Fibroblast of lung (primary cell): ENCODE measurements at regions not wholly inside any gene's neighbourhood (a gene's known extent, or its start where the extent isn't known, plus 50 kb on each side); places are given as distances from the start of the nearest gene placed in this dataset.

ENCODE experiments used
- DNase-seq, 2 donors: peaks; one replicate each; pipeline versions ENCODE4 v3.0.0 to v3.0.0-alpha.2; 2010; ENCODE audit warnings: low read depth in 2 of 2
- H2AFZ ChIP-seq: 2 replicates; pipeline ENCODE4 v1.5.1; 2012; ENCODE audit warnings: low read length, control low read depth, inconsistent platforms
- H3K27ac ChIP-seq: 2 replicates; pipeline ENCODE4 v1.5.1; 2011; ENCODE audit warnings: low read length, control low read depth; ENCODE audit not compliant: insufficient read depth
- H3K27me3 ChIP-seq: 2 replicates; pipeline ENCODE4 v1.5.1; 2011; ENCODE audit warnings: mild to moderate bottlenecking, low read length; ENCODE audit not compliant: control insufficient read depth, insufficient read depth
- H3K36me3 ChIP-seq: 2 replicates; pipeline ENCODE4 v1.5.1; 2011; ENCODE audit warnings: low read length; ENCODE audit not compliant: control insufficient read depth, insufficient read depth
- H3K4me1 ChIP-seq: 2 replicates; pipeline ENCODE4 v1.5.1; 2011; ENCODE audit warnings: low read length; ENCODE audit not compliant: control insufficient read depth, insufficient read depth; ENCODE audit errors: extremely low read depth
- H3K4me2 ChIP-seq: 2 replicates; pipeline ENCODE4 v1.5.1; 2011; ENCODE audit warnings: low read length, control low read depth; ENCODE audit not compliant: insufficient read depth; ENCODE audit errors: extremely low read depth
- H3K4me3 ChIP-seq, 4 experiments: fragments of 200-600 bp in 1 of 4; sonication (generic) in 1 of 4; replicated peaks in 1 of 4; 2 replicates each; pipeline ENCODE4 v1.5.1; 2011 to 2016; ENCODE audit warnings: low read length in 4 of 4, low read depth in 3 of 4, mild to moderate bottlenecking in 3 of 4, control low read depth in 2 of 4, inconsistent platforms in 1 of 4, mixed read lengths in 1 of 4; ENCODE audit not compliant: insufficient read depth in 1 of 4; ENCODE audit errors: control extremely low read depth in 1 of 4
- H3K79me2 ChIP-seq: 2 replicates; pipeline ENCODE4 v1.5.1; 2012; ENCODE audit warnings: mild to moderate bottlenecking, low read length, inconsistent platforms; ENCODE audit not compliant: control insufficient read depth, insufficient read depth
- H3K9ac ChIP-seq: 2 replicates; pipeline ENCODE4 v1.5.1; 2011; ENCODE audit warnings: mild to moderate bottlenecking, low read length, control low read depth; ENCODE audit not compliant: insufficient read depth
- H3K9me3 ChIP-seq: 2 replicates; pipeline ENCODE4 v1.5.1; 2012; ENCODE audit warnings: low read depth, low read length; ENCODE audit not compliant: control insufficient read depth, insufficient read depth
- H4K20me1 ChIP-seq: 2 replicates; pipeline ENCODE4 v1.5.1; 2011; ENCODE audit warnings: low read length; ENCODE audit not compliant: control insufficient read depth, insufficient read depth; ENCODE audit errors: extremely low read depth
- EZH2 ChIP-seq: IDR thresholded peaks from 2 replicates; pipeline ENCODE4 v1.5.1; 2012; ENCODE audit warnings: low read length, control low read depth, mild to moderate bottlenecking; ENCODE audit errors: missing control alignments
- TF ChIP-seq, protein P1 (sequence below), 2 donors: IDR thresholded peaks in 1 of 2; conservative IDR thresholded peaks in 1 of 2; 1 replicate in 1 of 2; 2 replicates in 1 of 2; pipeline ENCODE4 v1.5.1; 2011 to 2012; ENCODE audit warnings: low read length in 2 of 2, control low read depth in 1 of 2, inconsistent platforms in 1 of 2, low read depth in 1 of 2, mild to moderate bottlenecking in 1 of 2

- H4K20me1 ChIP-seq, result no peaks in the 10 kb centered on the region
- H3K9me3 ChIP-seq, result no peaks in the 10 kb centered on the region
- no peaks in the 10 kb centered on the region for H3K27me3 ChIP-seq
- H3K4me1 ChIP-seq, result no peaks in the 10 kb centered on the region
- TF ChIP-seq, protein P1, sequence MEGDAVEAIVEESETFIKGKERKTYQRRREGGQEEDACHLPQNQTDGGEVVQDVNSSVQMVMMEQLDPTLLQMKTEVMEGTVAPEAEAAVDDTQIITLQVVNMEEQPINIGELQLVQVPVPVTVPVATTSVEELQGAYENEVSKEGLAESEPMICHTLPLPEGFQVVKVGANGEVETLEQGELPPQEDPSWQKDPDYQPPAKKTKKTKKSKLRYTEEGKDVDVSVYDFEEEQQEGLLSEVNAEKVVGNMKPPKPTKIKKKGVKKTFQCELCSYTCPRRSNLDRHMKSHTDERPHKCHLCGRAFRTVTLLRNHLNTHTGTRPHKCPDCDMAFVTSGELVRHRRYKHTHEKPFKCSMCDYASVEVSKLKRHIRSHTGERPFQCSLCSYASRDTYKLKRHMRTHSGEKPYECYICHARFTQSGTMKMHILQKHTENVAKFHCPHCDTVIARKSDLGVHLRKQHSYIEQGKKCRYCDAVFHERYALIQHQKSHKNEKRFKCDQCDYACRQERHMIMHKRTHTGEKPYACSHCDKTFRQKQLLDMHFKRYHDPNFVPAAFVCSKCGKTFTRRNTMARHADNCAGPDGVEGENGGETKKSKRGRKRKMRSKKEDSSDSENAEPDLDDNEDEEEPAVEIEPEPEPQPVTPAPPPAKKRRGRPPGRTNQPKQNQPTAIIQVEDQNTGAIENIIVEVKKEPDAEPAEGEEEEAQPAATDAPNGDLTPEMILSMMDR (conservative IDR thresholded peaks at IDR 0.05 in 1 of 2, IDR thresholded peaks at IDR 0.05 in 1 of 2; ENCODE audit: low read depth in 1 of 2, low read length in 2 of 2), result no peak
- TF ChIP-seq EZH2, result no peak
- H3K79me2 ChIP-seq, result no peaks in the 10 kb centered on the region
- H3K9ac ChIP-seq, result no peak overlapping the region
- no peak overlapping the region for H3K4me3 ChIP-seq
- no peak overlapping the region for H3K27ac ChIP-seq
- peak; percentile 61 to 96 for DNase-seq
- H2AFZ ChIP-seq, result no peak overlapping the region
- no peaks in the 10 kb centered on the region for H3K36me3 ChIP-seq
- no peak overlapping the region for H3K4me2 ChIP-seq
Measured at GRCh38 chr7:20514364-20514763, 101.1 kb upstream of the ABCB5 start.

- Histone ChIP-seq H3K4me3 (no peak overlapping the region), H3K4me1 (no peaks in the 10 kb centered on the region), H3K27ac (no peak overlapping the region), H3K9me3 (no peaks in the 10 kb centered on the region), H3K36me3 (no peaks in the 10 kb centered on the region), H3K4me2 (no peak overlapping the region), H3K27me3 (no peaks in the 10 kb centered on the region), H4K20me1 (no peaks in the 10 kb centered on the region), H3K9ac (no peak overlapping the region), H3K79me2 (no peaks in the 10 kb centered on the region), H2AFZ (no peak overlapping the region)
- TF ChIP-seq EZH2, result no peak
- TF ChIP-seq, protein P1 (conservative IDR thresholded peaks at IDR 0.05 in 1 of 2, IDR thresholded peaks at IDR 0.05 in 1 of 2; ENCODE audit: low read depth in 1 of 2, low read length in 2 of 2), result no peak
- DNase-seq, result no peak
Measured at GRCh38 chr7:20519645-20520044, 95.8 kb upstream of the ABCB5 start.

DNA sequence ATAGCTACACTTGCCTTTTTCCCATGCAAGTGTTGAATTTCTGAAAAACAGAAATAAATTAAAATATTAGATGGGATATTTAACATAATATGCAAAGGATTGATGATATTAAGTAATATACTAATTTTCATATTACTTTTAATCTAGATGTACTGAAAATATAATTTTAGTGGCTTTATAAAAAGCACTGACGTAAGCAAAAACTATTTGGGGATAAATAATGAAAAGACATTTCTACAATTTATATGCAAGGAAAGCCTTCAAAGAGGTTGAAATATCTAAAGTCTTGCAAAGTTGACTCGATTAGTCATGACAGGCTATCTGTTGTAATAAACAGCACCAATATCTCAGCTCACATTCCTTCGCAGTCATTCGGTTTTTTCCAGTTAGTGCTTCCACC, 94.9 kb upstream of the ABCB5 start:
- Histone ChIP-seq H3K9ac (no peak overlapping the region), H3K9me3 (no peaks in the 10 kb centered on the region), H3K27me3 (no peaks in the 10 kb centered on the region), H3K4me3 (no peak overlapping the region), H3K27ac (no peak overlapping the region), H3K79me2 (no peaks in the 10 kb centered on the region), H3K4me2 (no peak overlapping the region), H3K4me1 (no peaks in the 10 kb centered on the region), H4K20me1 (no peaks in the 10 kb centered on the region), H3K36me3 (no peaks in the 10 kb centered on the region), H2AFZ (no peak overlapping the region)
- DNase-seq, result no peak
- TF ChIP-seq EZH2, result no peak
- TF ChIP-seq, protein P1 (conservative IDR thresholded peaks at IDR 0.05 in 1 of 2, IDR thresholded peaks at IDR 0.05 in 1 of 2; ENCODE audit: low read depth in 1 of 2, low read length in 2 of 2), result no peak
